Breast epithelium (tissue), 4 donors: ENCODE measurements at regions not wholly inside any gene's neighbourhood (a gene's known extent, or its start where the extent isn't known, plus 50 kb on each side); places are given as distances from the start of the nearest gene placed in this dataset.

ENCODE experiments used
- DNase-seq, 2 donors: peaks; one replicate each; pipeline ENCODE4 v3.0.0-alpha.2; 2019; ENCODE audit warnings: low spot score in 2 of 2
- H3K27ac ChIP-seq, 2 donors: fragments of 200-600 bp; sonication (generic) in 1 of 2; one replicate each; pipeline ENCODE4 v1.5.1; 2016 to 2019; ENCODE audit warnings: mild to moderate bottlenecking in 1 of 2
- H3K27me3 ChIP-seq, 2 donors: fragments of 200-600 bp; sonication (generic) in 1 of 2; one replicate each; pipeline versions ENCODE4 v1.5.1 to v1.6.0; 2017 to 2019; ENCODE audit warnings: control low read depth in 1 of 2, mild to moderate bottlenecking in 1 of 2
- H3K36me3 ChIP-seq: fragments of 200-600 bp; one replicate; pipeline ENCODE4 v1.5.1; 2019
- H3K4me1 ChIP-seq, 2 donors: fragments of 200-600 bp; sonication (generic); one replicate each; pipeline ENCODE4 v1.5.1; 2016 to 2019; ENCODE audit warnings: control low read depth in 1 of 2
- H3K4me3 ChIP-seq, 3 donors: fragments of 200-600 bp; sonication (generic); 1 replicate in 2 of 3; 2 replicates in 1 of 3; pipeline ENCODE4 v1.5.1; 2016 to 2019; ENCODE audit warnings: mild to moderate bottlenecking in 3 of 3, moderate library complexity in 2 of 3
- H3K9me3 ChIP-seq, 2 donors: fragments of 200-600 bp; sonication (generic) in 1 of 2; one replicate each; pipeline ENCODE4 v1.5.1; 2016 to 2019; ENCODE audit warnings: control low read depth in 1 of 2
- CTCF ChIP-seq, 3 donors: fragments of 450-650 bp; IDR thresholded peaks; one replicate each; pipeline ENCODE4 v1.5.1; 2016 to 2017; ENCODE audit warnings: antibody characterized with exemption in 3 of 3, mild to moderate bottlenecking in 3 of 3, moderate library complexity in 3 of 3
- POLR2A ChIP-seq: fragments of 450-650 bp; IDR thresholded peaks from one replicate; pipeline ENCODE4 v1.6.1; 2016; ENCODE audit warnings: antibody characterized with exemption, mild to moderate bottlenecking, moderate library complexity
- POLR2AphosphoS5 ChIP-seq, 3 donors: sonication (generic); formaldehyde crosslinking; IDR thresholded peaks; one replicate each; pipeline ENCODE4 v1.6.1; 2017; ENCODE audit warnings: antibody characterized with exemption in 3 of 3
- intact Hi-C: fragments of 100-400 bp; cut with DNase I; formaldehyde crosslinking; loops from one replicate; pipeline ENCODE4 v1.15.1; 2023; ENCODE audit warnings: low total_unique reads

- Histone ChIP-seq H3K27ac (no peak overlapping the region), H3K4me3 (no peak overlapping the region), H3K9me3 (no peaks in the 10 kb centered on the region), H3K4me1 (no peaks in the 10 kb centered on the region), H3K36me3 (no peaks in the 10 kb centered on the region), H3K27me3 (no peaks in the 10 kb centered on the region)
- TF ChIP-seq POLR2AphosphoS5 (IDR thresholded peaks at IDR 0.05) (no peak), CTCF (IDR thresholded peaks at IDR 0.05) (no peak), POLR2A (no peak)
- intact Hi-C loops, result no loop called here
- DNase-seq, result no peak
Observed at GRCh38 chr7:41763626-41764025, 60.7 kb upstream of the INHBA start.

DNA sequence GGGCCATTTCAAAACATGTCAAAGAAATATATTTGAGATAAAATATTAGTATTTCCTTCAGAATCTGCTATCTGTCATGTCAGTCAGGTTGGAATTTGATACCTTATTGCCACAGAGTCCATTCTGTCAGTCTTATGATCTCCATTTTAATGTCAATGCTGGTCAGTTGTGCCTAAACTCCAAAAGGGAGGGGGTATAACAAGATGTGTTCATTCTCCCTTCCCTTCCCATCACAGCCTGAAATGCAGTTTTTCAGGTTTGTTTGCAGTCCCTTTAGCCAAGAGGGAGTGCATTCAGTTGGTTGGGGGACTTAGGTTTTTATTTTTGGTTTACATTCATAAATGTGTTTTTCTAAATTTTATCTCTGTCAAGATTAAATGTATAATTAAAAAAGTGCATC lies 59.8 kb upstream of the INHBA start:
- no peak for DNase-seq
- intact Hi-C loops, result no loop called here
- Histone ChIP-seq H3K9me3 (no peaks in the 10 kb centered on the region), H3K36me3 (no peaks in the 10 kb centered on the region), H3K4me3 (no peak overlapping the region), H3K4me1 (no peaks in the 10 kb centered on the region), H3K27me3 (no peaks in the 10 kb centered on the region), H3K27ac (no peak overlapping the region)
- TF ChIP-seq POLR2AphosphoS5 (IDR thresholded peaks at IDR 0.05) (no peak), CTCF (IDR thresholded peaks at IDR 0.05) (no peak), POLR2A (no peak)

- Histone ChIP-seq H3K4me1 (no peaks in the 10 kb centered on the region), H3K36me3 (no peaks in the 10 kb centered on the region), H3K9me3 (peaks cover 0 to 11% of the 10 kb centered on the region in 2 donors), H3K27ac (no peak overlapping the region), H3K4me3 (no peak overlapping the region), H3K27me3 (no peaks in the 10 kb centered on the region)
- DNase-seq, result no peak
- intact Hi-C loops, result no loop called here
- TF ChIP-seq POLR2A (no peak), POLR2AphosphoS5 (IDR thresholded peaks at IDR 0.05) (no peak), CTCF (IDR thresholded peaks at IDR 0.05) (no peak)
Observed at GRCh38 chr7:41760293-41760692, 57.4 kb upstream of the INHBA start.

GRCh38 chr7:41758321-41758720 lies 55.4 kb upstream of the INHBA start:
- Histone ChIP-seq H3K36me3 (no peaks in the 10 kb centered on the region), H3K4me1 (no peaks in the 10 kb centered on the region), H3K27ac (no peak overlapping the region), H3K4me3 (no peak overlapping the region), H3K27me3 (no peaks in the 10 kb centered on the region), H3K9me3 (peaks cover 6 to 21% of the 10 kb centered on the region in 2 donors)
- TF ChIP-seq POLR2A (no peak), POLR2AphosphoS5 (IDR thresholded peaks at IDR 0.05) (no peak), CTCF (IDR thresholded peaks at IDR 0.05) (no peak)
- intact Hi-C loops, result no loop called here
- no peak for DNase-seq

- Histone ChIP-seq H3K27me3 (no peaks in the 10 kb centered on the region), H3K9me3 (peaks cover 6 to 21% of the 10 kb centered on the region in 2 donors), H3K4me1 (no peaks in the 10 kb centered on the region), H3K36me3 (no peaks in the 10 kb centered on the region), H3K4me3 (no peak overlapping the region), H3K27ac (no peak overlapping the region)
- TF ChIP-seq POLR2A (no peak), POLR2AphosphoS5 (IDR thresholded peaks at IDR 0.05) (no peak), CTCF (IDR thresholded peaks at IDR 0.05) (no peak)
- intact Hi-C loops, result no loop called here
- DNase-seq, result no peak
Observed at GRCh38 chr7:41756650-41757182, 53.8 kb upstream of the INHBA start.
